ES-I3 (cell line): ENCODE measurements at regions not wholly inside any gene's neighbourhood (a gene's known extent, or its start where the extent isn't known, plus 50 kb on each side); places are given as distances from the start of the nearest gene placed in this dataset.
"Not testable (repeated sequence)": the region's sequence is repeated elsewhere in the genome, so short reads cannot be mapped to it uniquely, and the experiment has no call there.

Experiments used
- H3K36me3 ChIP-seq: 2 replicates; pipeline ENCODE4 v1.6.1; 2013; ENCODE audit warnings: mild to moderate bottlenecking, low read length, control low read depth, moderate library complexity; ENCODE audit not compliant: insufficient read depth
- H3K4me1 ChIP-seq: 2 replicates; pipeline ENCODE4 v1.6.1; 2013; ENCODE audit warnings: mild to moderate bottlenecking, control low read depth, low read length; ENCODE audit not compliant: insufficient read depth
- H3K9ac ChIP-seq: 2 replicates; pipeline ENCODE4 v1.6.1; 2013; ENCODE audit warnings: low read depth, mild to moderate bottlenecking, low read length, moderate library complexity
- H3K9me3 ChIP-seq: 2 replicates; pipeline ENCODE4 v1.6.1; 2013; ENCODE audit warnings: mild to moderate bottlenecking, low read length, moderate library complexity; ENCODE audit not compliant: control insufficient read depth, insufficient read depth

DNA sequence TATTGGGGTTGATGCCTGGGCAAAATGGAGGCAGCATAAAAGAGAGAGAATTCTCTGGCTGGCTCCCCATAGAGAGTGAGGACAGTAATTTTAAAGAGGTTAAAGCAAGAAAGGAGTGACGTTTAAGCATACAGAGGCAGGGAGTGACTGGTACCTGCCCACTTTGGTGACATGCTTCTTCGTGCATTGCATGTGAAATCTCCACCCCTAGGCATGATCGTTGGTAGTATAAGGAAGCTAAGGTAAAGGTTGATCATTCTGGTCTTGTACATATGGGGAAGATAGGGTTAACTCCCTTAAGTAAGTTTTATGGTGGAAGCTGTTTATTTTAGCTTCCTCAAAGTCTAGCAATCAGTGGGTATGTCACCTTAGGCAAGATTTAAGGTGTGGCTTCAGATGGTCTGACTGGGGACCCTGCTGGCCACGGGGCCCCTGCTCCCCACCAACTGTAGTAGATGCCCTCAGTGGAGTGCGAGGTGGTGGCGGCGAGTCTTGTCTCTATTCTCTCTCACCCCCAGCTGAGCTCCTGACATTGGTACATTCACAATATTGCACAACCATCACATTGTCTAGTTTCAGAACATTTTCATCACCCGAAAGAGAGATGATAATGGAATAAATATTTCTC, 797.5 kb upstream of the SPRY2 start:
- Histone ChIP-seq H3K36me3 (no peaks in the 10 kb centered on the region), H3K9ac (no peak overlapping the region), H3K4me1 (peaks cover 20% of the 10 kb centered on the region; the same call in 1 of the 2 replicates), H3K9me3 (no peaks in the 10 kb centered on the region; the same call in 1 of the 2 replicates)

DNA sequence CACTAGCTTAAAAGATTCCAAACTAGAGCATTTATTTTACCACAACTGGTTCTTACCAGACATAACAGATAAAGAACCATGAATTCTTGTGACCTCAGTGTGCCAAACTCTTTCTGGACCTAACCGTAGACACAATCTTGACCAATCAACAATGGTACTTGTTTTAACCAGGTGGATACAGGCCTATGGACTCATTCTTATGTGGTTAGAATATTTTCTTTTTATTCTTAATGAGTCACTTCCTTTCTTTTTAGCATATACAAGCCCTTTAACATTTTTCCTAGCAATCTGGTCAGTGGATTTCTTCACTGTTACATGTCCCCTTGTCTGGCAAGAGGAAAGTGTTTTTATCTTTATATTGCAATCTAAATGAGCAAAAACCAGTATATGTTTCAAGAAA, 792.1 kb upstream of the SPRY2 start:
- Histone ChIP-seq H3K9ac (no peak overlapping the region), H3K36me3 (no peaks in the 10 kb centered on the region), H3K4me1 (no peaks in the 10 kb centered on the region), H3K9me3 (peaks cover 10% of the 10 kb centered on the region)

DNA sequence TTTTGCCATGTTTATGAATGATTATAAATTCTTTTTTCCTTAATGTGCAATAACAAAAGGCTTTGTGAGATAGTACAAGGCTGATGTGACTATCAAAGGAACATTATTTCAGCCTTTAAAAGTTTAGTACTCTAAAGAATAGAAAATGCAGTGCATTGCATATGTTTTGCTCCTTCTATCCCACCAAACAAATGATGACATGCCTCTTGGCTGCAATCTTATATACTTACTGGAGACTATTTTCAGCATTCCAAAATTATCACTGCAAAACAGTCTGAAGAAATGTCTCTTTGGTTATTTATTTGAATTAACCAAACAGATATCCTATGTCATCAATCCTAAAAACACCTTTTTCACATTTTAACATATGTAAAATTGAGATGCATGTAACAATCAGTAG, 776.5 kb upstream of the SPRY2 start:
- Histone ChIP-seq H3K9me3 (no peaks in the 10 kb centered on the region), H3K4me1 (no peaks in the 10 kb centered on the region), H3K36me3 (no peaks in the 10 kb centered on the region), H3K9ac (no peak overlapping the region)

DNA sequence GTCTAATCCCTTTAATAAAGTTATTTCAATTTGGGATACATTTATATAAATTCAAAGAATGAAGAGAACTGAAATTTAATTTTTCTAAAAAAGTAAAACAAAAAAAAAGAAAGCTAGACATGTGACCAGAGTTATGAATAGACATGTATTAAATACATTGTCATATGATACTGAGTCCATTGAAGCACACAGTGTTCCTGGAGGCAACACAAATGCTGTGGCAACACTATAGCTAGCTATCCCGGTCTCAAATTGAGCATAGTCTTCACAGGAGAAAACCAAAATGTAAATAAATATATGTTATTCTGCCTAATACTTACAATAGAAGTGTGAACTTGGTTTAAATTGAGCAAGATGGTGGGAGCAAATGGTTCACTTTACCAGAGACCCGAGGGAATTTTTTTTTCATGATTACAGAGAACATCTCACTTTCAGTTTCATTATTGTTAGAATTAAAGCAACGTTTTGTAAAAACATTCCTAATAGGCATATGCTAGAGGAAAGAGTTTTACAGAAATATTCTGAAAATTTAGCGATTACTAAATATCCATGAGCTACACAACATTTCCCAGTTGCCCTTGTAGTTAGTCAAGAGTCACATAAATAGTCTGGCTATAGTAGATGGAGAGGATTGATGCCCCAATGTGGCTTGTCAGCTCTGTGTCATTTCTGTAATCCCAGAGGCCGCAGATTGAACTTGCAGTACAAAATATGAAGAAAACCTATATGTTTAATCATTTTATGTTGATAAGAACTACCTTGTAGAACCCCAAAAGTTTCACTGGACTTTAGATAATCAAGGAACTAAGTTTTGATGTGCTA, 775.7 kb upstream of the SPRY2 start:
- Histone ChIP-seq H3K36me3 (no peaks in the 10 kb centered on the region), H3K9me3 (no peaks in the 10 kb centered on the region), H3K9ac (no peak overlapping the region), H3K4me1 (no peaks in the 10 kb centered on the region)

DNA sequence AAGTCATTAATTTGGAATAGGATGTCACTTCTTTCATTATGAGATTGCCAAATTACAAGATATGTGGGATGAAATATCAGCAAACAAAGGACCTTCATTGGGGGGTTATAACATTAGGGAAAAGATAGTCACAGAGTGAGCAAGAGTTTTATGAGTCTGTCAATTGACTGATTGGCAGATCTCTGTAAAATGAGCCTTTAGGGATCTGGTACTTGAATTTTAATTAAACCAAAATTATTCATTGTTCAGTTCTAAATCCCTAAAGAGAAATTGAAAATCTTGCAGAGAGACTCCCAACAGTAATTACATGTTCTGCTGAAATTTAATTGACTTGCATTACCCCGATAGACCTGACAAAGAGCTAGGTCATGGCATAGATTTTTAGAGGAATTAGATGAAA, 768.1 kb upstream of the SPRY2 start:
- no peaks in the 10 kb centered on the region for H3K9me3 ChIP-seq
- H3K36me3 ChIP-seq, result no peaks in the 10 kb centered on the region
- no peak overlapping the region for H3K9ac ChIP-seq
- no peaks in the 10 kb centered on the region for H3K4me1 ChIP-seq

DNA sequence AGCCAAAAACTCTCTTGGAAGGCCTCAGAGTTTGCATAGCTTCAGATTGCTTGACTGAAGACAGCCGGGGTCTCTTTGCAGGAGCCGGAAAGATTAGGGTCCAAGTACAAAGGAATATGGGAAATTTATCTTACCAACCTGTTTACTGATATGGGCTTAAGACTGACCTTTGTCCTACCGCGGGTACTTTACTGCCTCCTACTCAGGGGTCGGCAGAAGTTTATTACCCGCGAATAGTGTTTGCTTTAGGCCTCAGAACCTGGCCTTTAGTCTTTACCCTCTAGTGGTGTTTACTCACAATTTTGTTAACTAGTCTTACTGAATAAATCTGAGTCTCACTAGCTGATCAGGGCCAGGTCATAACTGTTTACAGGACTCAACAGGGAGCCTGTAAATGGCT, 765.4 kb upstream of the SPRY2 start:
- H3K36me3 ChIP-seq, result no peaks in the 10 kb centered on the region
- H3K9me3 ChIP-seq, result no peaks in the 10 kb centered on the region; the same call in 1 of the 2 replicates
- H3K4me1 ChIP-seq, result no peaks in the 10 kb centered on the region
- no peak overlapping the region for H3K9ac ChIP-seq

DNA sequence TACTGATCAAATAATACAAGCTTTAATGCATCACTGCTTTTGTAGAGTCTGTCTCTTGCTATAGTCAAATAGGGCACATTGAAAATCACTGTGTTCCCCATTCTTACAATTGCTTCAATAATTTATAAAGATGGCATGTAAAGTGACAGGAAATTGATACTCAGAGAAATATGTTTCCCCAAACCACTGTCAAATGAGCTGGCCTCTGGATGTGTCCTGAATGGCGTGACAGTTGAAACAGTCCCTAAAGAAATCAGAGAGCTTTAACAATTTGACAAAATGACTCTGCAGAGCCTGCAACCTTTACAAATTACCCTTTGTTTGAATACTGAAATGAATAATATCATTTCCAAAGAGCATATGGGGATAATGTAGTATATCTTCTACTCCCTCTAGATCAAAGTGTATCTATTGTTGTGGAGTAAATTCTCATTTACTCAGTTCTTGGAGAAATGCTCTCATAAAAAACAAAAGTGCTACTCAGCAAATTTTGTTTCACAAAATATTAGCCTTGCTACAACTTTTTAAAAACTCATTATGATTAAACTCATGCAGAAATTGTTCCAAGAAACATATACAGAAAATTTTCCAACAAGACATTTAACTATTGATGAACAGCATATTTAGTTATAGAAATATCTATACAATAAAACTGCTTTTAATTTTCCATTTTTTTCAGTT, 763.2 kb upstream of the SPRY2 start:
- H3K4me1 ChIP-seq, result no peaks in the 10 kb centered on the region
- no peaks in the 10 kb centered on the region for H3K36me3 ChIP-seq
- H3K9ac ChIP-seq, result no peak overlapping the region
- no peaks in the 10 kb centered on the region; the same call in 1 of the 2 replicates for H3K9me3 ChIP-seq

DNA sequence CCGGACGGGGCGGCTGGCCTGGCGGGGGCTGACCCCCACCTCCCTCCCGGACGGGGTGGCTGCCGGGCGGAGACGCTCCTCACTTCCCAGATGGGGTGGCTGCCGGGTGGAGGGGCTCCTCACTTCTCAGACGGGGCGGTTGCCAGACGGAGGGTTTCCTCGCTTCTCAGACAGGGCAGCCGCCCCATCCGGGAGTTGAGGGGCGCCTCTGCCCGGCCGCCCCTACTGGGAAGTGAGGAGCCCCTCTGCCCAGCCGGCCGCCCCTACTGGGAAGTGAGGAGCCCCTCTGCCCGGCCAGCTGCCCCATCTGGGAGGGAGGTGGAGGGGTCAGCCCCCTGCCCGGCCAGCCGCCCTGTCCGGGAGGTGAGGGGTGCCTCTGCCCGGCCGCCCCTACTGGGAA, 761.1 kb upstream of the SPRY2 start:
- not testable (repeated sequence) for H3K9me3 ChIP-seq, H3K36me3 ChIP-seq, H3K4me1 ChIP-seq, H3K9ac ChIP-seq

DNA sequence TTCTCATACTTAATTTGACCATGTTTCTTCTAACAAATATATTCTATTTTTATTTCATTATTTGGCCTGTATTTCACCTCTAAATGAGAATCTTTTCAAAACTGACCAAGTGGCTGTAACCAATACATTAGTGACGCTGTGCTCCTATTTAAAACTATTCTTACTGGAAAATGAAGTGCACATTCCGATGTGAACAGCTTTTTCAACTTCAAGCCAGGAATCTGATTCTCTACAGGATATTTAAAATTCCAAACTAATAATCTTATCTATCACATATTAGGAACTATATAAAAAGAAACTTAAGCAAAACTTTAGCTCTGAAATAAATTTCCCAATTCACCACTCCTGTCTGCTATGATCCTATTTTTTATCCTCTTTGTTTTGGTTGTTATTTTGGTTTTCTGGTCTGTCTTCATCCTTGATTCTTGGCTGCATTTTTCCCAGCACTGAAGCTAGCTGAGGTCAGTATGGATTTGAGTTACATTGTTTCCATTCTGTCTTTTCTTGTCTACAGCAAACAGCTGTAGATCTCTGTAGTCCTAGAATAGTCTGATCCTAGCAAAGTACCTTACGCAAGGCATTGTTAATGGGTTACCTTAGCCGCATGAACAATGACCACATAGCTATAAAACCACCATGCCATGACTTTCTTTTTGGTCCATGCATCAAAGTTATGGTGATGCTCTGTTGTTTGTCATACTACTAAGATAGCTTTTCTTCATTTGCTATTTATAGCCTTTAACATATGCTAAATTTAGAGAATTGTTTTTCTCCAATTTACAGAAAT, 748.6 kb upstream of the SPRY2 start:
- no peak overlapping the region for H3K9ac ChIP-seq
- H3K4me1 ChIP-seq, result no peaks in the 10 kb centered on the region
- H3K9me3 ChIP-seq, result no peaks in the 10 kb centered on the region
- no peaks in the 10 kb centered on the region for H3K36me3 ChIP-seq

DNA sequence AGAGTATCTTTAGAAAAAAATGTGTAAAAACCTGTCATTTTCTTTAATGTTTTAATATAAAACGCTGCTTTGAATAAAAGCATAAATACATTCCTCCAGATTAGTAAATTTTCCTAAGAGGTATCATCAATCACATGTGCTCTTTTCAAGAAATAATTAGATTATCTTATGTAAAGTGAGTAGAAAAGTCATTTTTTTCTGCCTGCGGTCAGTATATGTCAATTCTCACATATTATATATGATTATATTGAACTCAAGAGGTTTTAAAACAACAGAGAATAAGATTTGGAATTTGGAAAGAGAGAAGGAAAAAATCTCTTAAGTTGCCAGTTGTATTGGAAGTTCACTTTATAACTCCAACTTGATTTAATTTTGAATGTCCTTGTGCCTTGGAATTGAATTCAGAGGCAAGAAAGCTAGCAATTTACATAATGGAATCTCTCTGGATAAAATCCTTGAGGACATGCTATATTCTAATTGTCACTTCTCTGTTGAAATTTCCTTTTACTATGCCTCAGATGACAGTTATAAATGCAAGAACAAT, 740.1 kb upstream of the SPRY2 start:
- no peaks in the 10 kb centered on the region for H3K36me3 ChIP-seq
- H3K9me3 ChIP-seq, result no peaks in the 10 kb centered on the region
- H3K4me1 ChIP-seq, result no peaks in the 10 kb centered on the region
- H3K9ac ChIP-seq, result no peak overlapping the region

DNA sequence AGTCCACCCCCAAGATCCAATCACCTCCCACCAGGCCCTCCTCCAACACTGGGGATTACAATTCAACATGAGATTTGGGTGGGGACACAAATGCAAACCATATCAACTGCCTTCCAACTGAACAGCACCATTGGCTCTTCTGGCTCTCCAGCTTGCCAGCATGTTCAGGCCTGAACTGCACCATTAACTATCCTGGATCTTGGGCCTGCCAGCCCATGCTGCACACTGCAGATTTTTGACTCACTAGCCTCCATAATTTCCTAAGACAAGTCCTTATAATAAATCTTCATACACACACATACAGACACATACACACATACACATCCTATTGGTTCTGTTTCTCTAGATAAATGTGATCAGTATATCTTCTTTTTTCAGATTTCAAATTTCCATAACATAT, 737.1 kb upstream of the SPRY2 start:
- Histone ChIP-seq H3K9ac (no peak overlapping the region), H3K4me1 (no peaks in the 10 kb centered on the region), H3K9me3 (no peaks in the 10 kb centered on the region), H3K36me3 (no peaks in the 10 kb centered on the region)

DNA sequence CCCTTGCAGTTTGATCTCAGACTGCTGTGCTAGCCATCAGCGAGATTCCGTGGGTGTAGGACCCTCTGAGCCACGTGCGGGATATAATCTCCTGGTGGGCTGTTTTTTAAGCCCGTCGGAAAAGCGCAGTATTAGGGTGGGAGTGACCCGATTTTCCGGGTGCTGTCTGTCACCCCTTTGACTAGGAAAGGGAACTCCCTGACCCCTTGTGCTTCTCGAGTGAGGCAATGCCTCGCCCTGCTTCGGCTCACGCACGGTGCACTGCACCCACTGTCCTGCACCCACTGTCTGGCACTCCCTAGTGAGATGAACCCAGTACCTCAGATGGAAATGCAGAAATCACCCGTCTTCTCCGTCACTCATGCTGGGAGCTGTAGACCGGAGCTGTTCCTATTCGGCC, 728.9 kb upstream of the SPRY2 start:
- not testable (repeated sequence) for H3K36me3 ChIP-seq, H3K9ac ChIP-seq, H3K4me1 ChIP-seq, H3K9me3 ChIP-seq

DNA sequence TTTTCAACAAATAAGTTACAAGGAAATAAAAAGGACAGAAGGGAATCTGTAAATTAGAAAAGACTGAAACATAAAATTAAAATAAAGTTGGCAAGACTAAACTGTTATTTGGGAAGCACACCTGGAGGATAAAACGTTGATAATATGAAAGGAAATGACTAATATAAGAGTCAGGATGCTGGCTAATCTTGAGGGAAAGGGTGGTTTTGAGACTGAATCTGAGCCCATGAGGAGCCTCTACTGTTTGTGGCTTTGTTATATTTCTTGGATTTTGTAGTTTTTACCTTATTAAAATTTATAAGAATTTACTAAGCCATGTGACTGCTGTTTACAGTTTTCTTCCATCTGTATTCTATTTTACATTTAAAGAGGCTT, 718.0 kb upstream of the SPRY2 start:
- no peaks in the 10 kb centered on the region for H3K36me3 ChIP-seq
- H3K9ac ChIP-seq, result no peak overlapping the region
- no peaks in the 10 kb centered on the region; the same call in 1 of the 2 replicates for H3K9me3 ChIP-seq
- H3K4me1 ChIP-seq, result 0 out of 2 replicates have a peak, but pooled peaks cover 4% of the 10 kb centered on the region
